ENCODE measurements at regions not wholly inside any gene's neighbourhood (a gene's known extent, or its start where the extent isn't known, plus 50 kb on each side); places are given as distances from the start of the nearest gene placed in this dataset.
"Not testable (repeated sequence)": the region's sequence is repeated elsewhere in the genome, so short reads cannot be mapped to it uniquely, and the experiment has no call there.

DNA sequence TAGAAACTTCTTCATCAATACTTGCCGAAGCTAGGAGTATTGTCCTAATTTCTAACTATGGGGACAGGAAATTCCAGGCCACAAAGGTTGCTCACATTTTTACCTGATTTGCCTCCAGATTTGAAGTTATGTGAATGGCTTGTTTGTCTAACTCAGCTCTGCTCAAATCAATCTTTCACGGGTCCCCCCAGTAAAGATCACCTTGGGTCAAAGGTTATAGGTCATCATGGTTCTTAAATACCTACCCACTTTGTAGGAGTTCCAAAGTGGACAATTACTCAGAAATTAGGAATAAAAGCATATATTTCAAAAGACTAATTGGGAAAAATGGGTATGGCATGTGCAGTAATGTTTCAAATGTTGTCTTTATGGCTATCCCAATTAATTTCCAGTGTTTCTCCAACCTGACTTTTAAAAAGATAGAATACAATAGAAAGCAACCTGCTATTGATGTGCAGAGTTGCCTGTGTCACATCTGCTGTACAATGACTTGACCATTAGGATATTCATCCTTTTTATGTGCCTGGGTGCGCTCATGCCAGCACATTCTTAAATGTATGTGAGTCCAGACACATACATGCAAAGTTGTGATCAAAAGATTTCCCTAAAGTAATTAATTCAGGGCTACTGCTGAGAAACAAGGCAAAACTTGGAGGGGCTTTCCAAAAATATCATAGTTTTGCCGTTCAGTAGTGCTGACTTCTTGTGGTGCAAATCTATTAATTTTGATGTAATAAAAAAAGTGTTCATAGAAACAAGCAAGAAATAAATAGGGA is 126.1 kb downstream of the MYCN start:
- ATAC-seq (no peak), DNase-seq (no peak)

DNA sequence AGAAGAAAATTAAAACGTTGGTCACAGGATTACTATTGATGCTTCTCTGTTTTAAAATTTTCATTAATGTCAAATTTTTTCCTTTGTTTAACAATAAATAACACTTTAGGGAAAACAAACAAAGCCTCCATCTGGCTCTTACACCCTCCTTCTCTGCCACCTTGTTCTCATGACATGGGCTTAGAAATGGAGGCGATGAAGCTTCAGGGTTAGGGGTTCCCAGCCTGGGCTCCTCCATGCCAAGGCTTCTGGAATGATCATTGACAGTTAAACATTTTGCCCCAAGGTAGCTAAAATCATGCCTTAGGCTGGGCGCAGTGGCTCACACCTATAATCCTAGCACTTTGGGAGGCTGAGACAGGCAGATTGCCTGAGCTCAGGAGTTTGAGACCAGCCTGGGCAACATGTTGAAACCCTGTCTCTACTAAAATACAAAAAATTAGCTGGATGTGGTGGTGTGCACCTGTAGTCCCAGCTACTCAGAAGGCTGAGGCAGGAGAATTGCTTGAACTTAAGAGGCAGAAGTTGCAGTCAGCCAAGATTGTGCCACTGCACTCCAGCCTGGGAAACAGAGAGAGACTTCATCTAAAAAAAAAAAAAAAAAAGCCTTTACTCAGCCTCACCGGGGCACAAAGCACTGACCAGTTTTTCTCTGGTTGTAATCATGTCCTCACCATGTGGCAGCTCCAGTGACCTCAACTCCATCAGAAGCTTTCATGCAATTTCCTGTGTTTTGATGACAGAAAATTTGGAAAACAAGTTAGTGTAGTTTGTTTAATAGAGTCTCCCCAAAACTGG is 125.1 kb downstream of the MYCN start:
- not testable (repeated sequence) for ATAC-seq, DNase-seq

DNA sequence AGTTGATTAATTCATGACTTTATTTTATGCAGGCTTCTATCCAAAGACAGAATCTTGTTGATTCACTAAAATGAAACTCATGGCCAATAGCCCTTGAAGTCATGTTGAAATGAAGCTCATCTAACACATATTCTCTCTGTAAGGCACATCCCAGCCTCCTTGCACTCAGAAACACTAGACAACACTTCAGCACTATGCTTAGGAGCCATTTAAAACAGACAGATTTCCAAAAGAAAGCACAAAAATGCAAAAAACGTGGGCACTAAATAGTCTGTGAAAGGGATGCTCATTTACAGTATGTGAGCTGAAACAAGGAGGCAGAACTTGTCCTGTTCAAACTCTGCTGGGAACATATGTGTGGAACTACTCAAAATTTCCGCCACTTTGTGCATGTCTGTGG is 124.4 kb downstream of the MYCN start:
- no peak for DNase-seq
- ATAC-seq, result no peak

DNA sequence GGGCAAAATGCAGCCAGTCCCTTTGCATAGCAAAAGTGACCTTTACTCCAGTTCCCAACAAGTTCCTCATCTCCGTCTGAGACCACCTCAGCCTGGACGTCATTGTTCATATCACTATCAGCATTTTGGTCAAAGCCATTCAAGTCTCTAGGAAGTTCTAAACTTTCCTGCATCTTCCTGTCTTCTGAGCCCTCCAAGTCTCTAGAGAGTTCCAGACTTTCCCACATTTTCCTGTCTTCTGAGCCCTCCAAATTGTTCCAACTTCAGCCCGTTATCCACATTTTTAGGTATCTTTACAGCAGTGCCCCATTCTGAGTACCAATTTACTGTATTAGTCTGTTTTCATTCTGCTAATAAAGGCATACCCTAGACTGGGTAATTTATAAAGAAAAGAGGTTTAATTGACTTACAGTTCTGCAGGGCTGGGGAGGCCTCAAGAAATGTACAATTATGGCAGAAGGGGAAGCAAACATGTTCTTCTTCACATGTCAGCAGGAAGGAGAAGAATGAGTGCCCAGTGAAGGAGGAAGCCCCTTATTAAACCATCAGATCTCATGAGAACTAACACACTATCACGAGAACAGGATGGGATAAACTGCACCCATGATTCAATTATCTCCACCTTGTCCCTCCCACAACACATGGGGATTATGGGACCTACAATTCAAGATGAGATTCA is 123.7 kb downstream of the MYCN start:
- no peak for DNase-seq
- no peak for ATAC-seq

DNA sequence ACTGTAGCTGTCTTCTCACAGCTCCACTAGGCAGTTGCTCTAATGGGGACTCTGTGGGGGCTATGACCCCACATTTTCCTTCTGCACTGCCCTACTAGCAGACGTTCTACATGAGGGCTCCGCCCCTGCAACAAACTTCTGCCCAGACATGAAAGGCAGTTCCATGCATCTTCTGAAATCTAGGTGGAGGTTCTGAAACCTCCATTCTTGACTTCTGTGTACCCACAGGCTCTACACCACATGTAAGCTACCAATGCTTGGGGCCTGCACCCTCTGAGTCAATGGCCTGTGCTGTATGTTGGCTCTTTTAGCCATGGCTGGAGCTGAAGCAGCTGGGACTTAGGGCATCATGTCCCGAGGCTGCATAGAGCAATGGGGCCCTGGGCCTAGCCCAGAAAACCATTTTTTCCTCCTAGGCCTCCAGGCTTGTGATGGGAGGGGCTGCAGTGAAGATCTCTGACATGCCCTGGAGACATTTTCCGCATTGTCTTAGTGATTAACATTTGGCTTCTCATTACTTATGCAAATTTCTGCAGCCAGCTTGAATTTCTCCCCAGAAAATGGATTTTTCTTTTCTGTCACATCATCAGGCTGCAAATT is 123.0 kb downstream of the MYCN start:
- no peak for ATAC-seq
- no peak for DNase-seq

DNA sequence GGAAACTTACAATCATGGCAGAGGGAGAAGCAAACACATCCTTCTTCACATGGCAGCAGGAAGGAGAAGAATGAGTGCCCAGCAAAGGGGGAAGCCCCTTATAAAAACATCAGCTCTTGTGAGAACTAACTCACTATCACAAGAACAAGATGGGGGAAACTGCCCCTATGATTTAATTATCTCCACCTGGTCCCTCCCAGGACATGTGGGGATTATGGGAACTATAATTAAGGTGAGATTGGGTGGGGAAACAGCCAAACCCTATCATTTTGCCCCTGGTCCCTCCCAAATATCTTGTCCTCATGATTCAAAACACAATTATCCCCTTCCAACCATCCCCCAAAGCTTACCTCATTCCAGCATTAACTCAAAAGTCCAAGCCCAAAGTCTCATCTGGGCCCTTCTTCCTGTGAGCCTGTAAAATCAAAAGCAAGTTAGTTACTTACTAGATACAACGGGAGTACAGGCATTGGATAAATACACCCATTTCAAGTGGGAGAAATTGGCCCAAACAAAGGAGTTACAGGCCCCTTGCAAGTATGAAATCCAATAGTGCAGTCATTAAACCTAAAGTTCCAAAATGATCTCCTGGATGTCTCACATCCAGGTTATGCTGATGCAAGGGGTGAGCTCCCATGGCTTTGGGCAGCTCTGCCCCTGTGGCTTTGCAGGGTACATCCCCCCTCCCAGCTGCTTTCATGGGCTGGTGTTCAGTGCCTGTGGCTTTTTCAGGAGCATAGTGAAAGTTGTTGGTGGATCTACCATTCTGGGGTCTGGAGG is 122.3 kb downstream of the MYCN start:
- ATAC-seq, result no peak

DNA sequence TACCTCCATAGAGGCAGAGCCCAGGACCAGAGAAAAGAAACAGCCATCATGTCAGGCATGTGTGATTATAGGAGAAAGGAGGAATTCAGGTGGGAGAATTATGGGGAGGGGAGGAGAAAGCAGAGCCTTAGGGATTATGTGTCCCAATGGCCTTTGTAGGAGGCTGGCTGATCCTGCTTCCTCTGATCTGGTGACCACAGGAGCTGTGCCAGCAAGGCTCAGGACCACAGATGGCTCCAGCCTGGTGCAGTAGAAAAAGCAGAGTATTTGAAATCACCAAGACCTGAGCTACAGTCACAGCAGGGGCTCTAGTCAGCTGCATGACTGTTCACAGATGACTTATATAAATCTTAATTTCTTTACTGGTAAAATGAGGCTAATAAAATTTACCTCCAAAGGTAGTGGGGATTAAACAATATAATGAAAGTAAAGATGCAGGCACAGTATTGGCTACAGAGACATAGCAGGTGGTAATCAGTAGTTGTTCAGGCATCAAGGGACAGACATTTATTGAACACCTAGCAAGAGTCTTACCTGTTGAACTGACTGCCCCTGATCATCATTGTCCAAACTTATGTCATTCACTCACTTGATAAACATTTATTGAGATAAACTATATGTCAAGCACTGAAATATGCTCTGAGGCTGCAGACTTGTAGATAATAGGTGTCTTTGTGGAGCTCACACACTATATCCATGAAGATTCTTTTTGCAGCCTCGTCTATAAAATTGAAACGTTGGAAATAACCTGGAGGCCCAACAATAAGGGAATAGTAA is 121.3 kb downstream of the MYCN start:
- ATAC-seq, result no peak
- no peak for DNase-seq

More for the DNA sequence above, 122.3 kb downstream of the MYCN start:
- no peak for DNase-seq

DNA sequence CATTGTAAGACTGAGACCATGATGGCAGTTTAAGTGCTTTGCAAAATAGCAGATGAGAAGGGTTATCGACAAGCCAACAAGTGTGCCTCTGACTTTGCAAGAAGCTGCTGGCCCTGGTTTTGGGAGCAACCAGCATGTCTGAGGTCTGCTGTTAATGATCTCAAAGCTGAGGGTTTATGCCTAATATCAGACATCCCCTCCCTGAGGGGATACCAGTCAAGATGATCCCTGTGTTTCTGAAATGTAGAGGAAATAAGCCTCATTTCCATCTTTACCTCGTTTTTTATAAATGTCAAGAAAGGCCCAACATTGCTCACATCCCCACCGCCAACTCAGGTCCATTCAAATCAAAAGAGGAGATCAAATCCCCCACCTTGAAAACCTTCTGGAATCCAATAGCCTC is 120.6 kb downstream of the MYCN start:
- ATAC-seq (no peak), DNase-seq (no peak)

DNA sequence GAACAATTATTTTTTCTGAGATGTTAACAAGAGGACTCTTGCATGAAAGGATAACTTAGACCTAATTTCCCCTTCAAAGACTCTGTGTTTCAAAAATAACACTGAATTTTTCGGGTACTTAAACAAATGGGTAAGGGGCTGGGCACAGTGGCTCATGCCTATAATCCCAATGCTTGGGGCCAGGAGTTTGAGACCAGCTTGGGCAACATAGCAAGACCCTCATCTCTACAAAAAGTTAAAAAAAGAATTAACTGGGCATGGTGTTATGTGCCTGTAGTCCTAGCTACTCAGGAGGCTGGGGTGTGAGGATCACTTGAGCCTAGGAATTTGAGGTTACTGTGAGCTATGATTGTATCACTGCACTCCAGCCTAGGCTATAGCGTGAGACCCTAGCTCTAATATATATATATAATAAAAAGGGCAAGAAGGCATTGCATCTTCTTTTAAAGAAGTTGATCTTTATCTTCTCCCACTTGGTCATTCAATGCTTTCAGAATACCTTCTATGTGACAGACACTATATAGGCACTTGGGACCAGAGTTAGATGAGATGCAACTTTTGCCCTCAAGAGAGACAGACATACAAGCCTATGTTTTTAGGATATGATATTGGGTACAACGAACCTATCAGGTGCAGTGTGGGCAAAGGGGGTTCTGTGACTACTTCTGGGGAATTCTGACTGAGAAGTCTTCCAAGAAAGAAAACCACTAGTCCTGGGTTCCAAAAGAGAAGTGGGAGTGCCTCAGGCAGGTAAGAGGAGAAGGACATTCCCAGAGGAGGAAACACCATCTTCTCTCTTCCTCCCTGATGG is 120.0 kb downstream of the MYCN start:
- ATAC-seq, result no peak

DNA sequence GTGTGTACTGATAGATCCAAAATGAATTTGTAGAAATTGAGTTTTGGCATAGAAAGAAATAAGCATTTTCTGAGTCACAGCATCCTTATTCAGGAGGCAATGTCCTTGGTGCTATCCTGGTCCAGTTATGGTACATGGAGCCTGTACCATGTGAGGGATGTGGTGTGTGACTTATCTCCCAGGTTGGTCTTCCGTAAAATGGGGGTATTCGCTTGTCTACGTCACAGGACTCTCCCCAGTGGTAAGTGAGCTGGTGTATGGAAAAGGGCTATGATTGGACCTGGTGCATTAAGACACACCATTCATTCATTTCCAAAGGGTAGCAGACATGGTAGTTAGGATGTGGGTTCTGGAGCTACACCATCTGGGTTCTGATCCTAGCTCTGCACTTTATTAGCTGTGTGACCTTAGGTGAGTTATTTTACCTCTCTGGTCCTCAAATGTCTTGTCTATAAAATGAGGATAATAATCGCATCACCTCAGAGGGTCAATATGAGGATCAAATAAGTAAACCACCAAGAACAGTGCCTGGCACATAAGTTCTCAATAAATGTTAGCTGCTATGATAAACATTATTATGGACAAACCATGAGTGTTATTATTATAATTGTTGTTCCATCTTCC is 119.2 kb downstream of the MYCN start:
- ATAC-seq, result no peak

More for the DNA sequence above, 120.0 kb downstream of the MYCN start:
- no peak for DNase-seq

DNA sequence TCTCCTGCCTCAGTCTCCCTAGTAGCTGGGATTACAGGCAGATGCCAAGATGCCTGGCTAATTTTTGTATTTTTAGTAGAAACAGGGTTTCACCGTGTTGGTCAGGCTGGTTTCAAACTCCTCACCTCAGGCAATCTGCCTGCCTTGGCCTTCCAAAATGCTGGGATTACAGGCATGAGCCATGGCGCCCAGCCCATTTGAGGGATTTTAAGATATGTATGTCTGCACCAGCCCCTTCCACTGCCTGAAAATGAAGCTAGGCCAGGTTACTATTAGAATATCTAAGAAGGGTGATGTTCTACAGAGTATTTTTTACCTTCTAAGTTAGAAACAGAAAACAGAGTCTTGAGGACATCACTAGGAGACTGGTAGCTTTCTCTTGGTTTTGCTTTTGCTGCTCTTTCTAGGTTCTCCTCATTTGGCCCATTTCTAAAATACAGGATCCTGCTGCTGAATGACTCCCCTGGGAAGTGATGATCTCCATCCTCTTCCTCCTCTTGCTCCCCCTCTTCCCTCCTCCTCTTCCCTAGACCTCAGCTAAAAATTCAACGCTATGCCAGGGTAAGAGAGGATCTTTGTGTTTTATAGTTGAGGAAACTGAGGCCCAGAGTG is 118.5 kb downstream of the MYCN start:
- ATAC-seq, result no peak

More for the DNA sequence above, 119.2 kb downstream of the MYCN start:
- no peak for DNase-seq

DNA sequence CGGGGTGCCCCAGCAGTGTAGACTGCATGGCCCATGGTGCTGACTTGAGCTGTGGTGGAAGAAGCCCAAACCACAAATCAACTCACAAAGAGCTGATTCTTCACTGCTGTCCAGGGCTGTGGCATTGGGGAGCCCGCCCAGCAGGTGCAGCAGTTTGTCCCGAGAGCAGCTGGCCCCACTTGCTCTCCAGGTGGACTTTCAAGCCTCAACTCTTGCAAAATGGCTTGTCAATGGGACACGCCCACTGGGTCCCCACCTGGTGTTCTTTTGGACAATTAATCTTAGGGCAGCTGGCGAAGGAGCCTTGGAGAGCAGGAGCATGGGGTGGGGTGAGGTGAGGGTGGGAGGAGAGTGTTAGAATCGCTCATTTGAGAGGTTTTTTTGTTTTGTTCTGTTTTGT is 117.9 kb downstream of the MYCN start:
- ATAC-seq, result no peak

More for the DNA sequence above, 118.5 kb downstream of the MYCN start:
- no peak for DNase-seq

DNA sequence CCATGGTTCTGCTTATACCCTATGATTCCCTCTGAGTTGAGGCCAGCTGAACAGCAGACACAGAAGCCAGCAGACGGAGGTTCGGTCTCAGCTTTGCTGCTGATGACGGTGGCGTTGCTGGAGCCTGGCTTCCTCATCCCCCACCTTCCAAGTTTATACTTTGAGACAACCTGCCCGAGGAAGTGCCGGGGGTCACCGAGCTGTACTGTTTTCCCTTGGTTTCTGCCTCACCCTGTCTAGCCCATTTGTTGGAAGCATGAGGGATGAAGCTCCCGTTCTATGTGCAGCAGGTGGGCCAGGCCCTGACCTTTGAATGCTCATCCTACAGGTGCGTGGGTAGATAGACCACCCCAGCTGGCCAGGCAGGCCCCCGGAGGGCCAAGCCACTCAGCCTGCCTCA is 117.3 kb downstream of the MYCN start:
- ATAC-seq (no peak), DNase-seq (no peak)

More for the DNA sequence above, 117.9 kb downstream of the MYCN start:
- no peak for DNase-seq

DNA sequence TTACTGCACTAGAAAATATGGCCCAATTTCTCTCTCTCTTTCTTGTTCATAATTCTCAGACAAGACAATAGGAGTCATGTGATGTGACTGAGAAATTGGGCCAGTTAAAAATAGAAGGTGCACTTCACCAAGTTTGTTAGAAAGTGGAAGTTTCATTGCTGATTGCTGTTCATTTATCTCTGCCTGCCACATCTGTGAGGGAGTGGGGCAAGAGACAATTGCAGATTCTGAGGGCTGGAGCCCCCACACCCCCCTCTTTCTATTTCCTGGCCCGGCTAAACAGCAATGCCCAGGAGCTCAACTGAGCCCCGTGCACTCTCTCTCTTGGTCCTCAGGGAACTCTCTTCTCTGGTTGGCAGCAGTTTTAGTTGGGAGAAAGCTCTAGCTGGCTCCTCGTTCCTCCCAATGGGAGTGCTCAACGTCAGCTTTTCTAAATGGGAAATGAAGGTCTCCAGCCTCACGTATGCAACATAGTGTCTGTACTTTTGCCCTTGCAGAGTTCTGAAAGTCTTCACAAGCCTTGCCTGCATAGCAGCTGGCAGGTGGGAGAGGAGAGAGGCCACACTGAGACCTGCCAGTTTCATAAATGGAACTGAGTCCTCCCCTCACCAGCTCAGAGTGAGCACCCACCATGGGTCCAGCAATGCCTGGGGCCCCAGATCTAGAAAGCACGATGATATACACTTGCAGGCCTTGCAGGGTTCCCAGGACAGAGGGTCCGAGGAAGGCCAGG is 115.7 kb downstream of the MYCN start:
- ATAC-seq, result no peak
- DNase-seq, result no peak

DNA sequence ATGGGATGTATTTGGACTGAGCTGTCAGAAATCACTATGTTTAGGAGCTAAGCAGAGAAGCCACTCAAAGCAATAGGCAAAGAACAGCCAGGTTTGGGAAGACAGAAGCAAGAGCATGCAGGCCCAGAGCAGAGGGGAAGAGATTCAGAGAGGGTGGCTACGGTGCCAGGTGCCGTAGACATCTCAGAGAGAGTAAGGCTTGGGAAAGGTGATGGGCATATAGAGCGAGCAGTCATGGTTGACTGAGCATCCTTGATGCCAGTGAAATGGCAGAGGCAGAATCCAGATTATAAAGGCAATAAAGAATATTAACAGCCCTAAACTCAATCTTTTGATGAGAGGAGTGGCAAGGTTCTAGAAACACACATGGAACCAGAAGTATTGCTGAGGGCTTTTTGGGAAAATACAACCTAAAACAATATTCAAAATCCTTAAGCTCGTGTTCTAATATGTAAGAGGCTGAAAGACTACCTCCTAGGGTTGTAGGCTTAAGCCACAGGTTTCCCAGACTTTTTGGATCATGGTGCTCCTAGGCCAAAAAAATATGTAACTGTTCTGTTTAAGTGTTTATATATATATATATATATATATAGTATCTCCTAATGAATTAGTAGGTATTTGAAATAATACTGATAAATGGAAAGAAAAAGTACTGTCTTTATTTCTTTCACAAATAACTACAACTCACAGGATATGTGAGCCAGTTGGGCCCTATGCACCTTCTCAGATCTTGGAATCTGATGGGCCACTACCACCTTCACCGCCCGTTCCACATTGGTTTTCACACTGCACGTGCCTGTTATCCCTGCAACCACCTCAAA is 113.3 kb downstream of the MYCN start:
- no peak for DNase-seq
- no peak for ATAC-seq

DNA sequence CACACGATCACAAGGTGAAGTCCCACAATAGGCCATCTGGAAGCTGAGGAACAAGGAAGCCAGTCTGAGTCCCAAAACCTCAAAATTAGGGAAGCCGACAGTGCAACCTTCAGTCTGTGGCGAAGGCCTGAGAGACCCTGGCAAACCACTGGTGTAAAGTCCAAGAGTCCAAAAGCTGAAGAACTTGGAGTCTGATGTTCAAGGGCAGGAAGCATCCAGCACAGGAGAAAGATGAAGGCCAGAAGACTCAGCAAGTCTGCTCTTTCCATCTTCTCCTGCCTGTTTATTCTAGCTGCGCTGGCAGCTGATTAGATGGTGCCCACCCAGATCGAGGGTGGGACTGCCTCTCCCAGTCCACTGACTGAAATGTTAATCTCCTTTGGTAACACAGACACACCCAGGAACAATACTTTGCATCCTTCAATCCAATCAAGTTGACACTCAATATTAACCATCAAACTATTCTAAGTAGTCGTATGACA is 112.3 kb downstream of the MYCN start:
- not testable (repeated sequence) for DNase-seq, ATAC-seq

Data from stimulated activated naive CD8-positive, alpha-beta T cell treated with anti-CD3 and anti-CD28 coated beads, Interleukin-15, Interleukin-2, amounts not matched to agents 100 U/mL and 50 U/mL, for 24 hours (primary cell).